ENCODE measurements at regions not wholly inside any gene's neighbourhood (a gene's known extent, or its start where the extent isn't known, plus 50 kb on each side); places are given as distances from the start of the nearest gene placed in this dataset.

GRCh38 chr1:182200025-182200812 lies 138.7 kb upstream of the ZNF648 start (continued):
- TF ChIP-seq SRSF3 (IDR thresholded peaks at IDR 0.05; ENCODE audit: insufficient read depth, low read length) = no peak
- peak; percentile 91 for TF ChIP-seq TAL1 (IDR thresholded peaks at IDR 0.05)
- TF ChIP-seq, protein P1, sequence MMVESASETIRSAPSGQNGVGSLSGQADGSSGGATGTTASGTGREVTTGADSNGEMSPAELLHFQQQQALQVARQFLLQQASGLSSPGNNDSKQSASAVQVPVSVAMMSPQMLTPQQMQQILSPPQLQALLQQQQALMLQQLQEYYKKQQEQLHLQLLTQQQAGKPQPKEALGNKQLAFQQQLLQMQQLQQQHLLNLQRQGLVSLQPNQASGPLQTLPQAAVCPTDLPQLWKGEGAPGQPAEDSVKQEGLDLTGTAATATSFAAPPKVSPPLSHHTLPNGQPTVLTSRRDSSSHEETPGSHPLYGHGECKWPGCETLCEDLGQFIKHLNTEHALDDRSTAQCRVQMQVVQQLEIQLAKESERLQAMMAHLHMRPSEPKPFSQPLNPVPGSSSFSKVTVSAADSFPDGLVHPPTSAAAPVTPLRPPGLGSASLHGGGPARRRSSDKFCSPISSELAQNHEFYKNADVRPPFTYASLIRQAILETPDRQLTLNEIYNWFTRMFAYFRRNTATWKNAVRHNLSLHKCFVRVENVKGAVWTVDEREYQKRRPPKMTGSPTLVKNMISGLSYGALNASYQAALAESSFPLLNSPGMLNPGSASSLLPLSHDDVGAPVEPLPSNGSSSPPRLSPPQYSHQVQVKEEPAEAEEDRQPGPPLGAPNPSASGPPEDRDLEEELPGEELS (CRISPR knock-in tag; IDR thresholded peaks at IDR 0.05; ENCODE audit: borderline replicate concordance) = no peak
- no peak for TF ChIP-seq SRSF1 (IDR thresholded peaks at IDR 0.05; ENCODE audit: low read depth, low read length)
- peak in 1 of 2 experiments; percentile 76; a peak in 2 of 4 replicates for TF ChIP-seq ZNF639 (CRISPR knock-in tag; conservative IDR thresholded peaks at IDR 0.05 in 1 of 2, IDR thresholded peaks at IDR 0.05 in 1 of 2)
- TF ChIP-seq KDM1A (IDR thresholded peaks at IDR 0.05) = peak; percentile 98 to 99
- TF ChIP-seq, protein P2, sequence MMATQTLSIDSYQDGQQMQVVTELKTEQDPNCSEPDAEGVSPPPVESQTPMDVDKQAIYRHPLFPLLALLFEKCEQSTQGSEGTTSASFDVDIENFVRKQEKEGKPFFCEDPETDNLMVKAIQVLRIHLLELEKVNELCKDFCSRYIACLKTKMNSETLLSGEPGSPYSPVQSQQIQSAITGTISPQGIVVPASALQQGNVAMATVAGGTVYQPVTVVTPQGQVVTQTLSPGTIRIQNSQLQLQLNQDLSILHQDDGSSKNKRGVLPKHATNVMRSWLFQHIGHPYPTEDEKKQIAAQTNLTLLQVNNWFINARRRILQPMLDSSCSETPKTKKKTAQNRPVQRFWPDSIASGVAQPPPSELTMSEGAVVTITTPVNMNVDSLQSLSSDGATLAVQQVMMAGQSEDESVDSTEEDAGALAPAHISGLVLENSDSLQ (IDR thresholded peaks at IDR 0.05) = 0 out of 2 replicates have a peak, but pooled peaks have one; percentile 10
- TF ChIP-seq, protein P3, sequence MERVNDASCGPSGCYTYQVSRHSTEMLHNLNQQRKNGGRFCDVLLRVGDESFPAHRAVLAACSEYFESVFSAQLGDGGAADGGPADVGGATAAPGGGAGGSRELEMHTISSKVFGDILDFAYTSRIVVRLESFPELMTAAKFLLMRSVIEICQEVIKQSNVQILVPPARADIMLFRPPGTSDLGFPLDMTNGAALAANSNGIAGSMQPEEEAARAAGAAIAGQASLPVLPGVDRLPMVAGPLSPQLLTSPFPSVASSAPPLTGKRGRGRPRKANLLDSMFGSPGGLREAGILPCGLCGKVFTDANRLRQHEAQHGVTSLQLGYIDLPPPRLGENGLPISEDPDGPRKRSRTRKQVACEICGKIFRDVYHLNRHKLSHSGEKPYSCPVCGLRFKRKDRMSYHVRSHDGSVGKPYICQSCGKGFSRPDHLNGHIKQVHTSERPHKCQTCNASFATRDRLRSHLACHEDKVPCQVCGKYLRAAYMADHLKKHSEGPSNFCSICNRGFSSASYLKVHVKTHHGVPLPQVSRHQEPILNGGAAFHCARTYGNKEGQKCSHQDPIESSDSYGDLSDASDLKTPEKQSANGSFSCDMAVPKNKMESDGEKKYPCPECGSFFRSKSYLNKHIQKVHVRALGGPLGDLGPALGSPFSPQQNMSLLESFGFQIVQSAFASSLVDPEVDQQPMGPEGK (CRISPR knock-in tag; IDR thresholded peaks at IDR 0.05; ENCODE audit: borderline replicate concordance) = no peak
- no peak for TF ChIP-seq RBM14 (IDR thresholded peaks at IDR 0.05; ENCODE audit: borderline replicate concordance, insufficient read depth, low read depth, low read length)
- TF ChIP-seq, protein P4, sequence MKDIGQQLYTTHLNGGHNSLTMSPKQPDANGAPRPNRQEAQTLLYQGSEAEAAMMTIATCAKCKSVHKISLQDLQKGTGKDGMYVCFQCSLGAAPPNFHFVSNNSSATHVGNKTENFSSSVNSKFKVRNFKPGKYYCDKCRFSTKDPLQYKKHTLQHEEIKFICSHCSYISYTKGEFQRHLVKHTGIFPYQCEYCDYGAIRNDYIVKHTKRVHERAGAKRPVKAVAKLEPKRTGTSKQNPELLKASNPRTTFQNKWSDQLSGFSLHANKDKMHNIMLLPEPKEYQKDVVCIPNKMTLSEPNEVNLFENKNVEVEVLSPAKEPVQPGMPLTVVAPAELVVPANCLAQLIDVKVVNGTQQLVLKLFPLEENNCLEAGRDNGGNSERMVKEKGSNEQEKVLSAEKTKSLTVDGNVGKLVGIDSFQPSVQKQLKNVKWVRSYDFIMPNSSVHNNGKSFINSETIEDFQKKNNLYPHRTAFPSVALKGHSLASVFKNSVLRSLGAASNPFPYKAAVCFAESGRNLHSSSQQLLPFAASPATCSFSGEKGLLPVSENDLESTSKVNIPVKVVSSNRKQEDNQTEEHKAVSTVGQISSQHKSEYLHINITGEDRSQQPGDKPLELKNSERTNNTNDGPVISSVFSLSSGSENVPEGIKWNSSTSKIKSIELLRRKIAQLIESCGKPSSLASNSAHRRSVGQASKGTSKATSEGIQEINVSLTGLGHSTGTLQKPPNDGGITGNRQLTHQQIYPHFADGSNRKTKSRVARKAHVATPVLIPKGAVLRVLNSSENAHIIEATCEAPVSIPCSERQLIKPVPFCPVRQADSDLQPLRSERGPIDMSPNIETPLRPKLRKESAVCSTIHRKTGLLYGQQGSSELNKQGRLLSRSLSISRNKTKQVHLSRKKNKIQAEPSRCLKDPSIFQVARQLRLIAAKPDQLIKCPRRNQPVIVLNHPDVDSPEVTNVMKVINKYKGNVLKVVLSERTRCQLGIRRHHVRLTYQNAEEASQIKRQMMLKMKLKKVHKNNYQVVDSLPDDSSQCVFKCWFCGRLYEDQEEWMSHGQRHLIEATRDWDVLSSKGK (CRISPR knock-in tag; IDR thresholded peaks at IDR 0.05) = no peak
- TF ChIP-seq NFIX (CRISPR knock-in tag; IDR thresholded peaks at IDR 0.05; ENCODE audit: low read depth) = no peak
- TF ChIP-seq CCAR2 (IDR thresholded peaks at IDR 0.05; ENCODE audit: low read depth, low read length) = no peak
- TF ChIP-seq HNRNPL (IDR thresholded peaks at IDR 0.05; ENCODE audit: low read depth, low read length) = no peak
- no peak for TF ChIP-seq HCFC1 (IDR thresholded peaks at IDR 0.05; ENCODE audit: low read depth, low read length)

All from K562 (cell line).